HG03571 (cell line): ENCODE measurements at regions not wholly inside any gene's neighbourhood (a gene's known extent, or its start where the extent isn't known, plus 50 kb on each side); places are given as distances from the start of the nearest gene placed in this dataset.

Experiments used
- ATAC-seq: cut with Tn5 transposase; IDR thresholded peaks from one replicate; pipeline ENCODE4 v1.9.1; 2021; ENCODE audit not compliant: unreplicated experiment

DNA sequence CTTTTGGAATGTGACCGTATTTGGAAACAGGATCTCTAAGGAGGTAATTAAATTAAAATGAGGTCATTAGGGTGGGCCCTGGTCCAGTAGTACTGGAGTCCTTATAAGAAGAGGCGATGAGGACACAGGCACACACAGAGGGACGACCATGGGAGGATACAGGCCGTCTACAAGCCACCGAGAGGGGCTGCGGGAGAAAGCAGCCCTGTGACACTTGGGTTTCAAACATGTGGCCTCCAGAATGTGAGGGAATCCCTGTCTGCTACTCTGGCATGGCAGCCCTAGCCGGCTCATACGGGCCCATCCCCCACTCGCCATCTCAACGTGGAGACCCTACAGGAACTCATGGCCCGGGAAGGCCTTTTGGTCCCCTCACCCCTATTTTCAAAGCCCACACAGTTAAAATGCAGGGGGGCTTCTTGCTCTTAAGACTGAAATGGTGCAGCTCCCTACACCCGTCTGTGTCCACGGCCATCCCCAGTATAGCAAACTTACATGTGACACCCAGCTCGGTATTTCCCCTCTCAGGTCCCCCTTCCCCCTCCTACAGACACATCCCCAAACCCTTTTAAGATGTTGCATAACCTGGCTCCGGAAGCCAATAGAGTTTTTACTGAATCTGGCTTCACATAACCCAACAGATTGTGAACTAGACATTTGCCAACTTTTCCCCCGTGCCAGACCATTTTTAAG, 124.1 kb upstream of the TBL1X start:
- no peak for ATAC-seq

DNA sequence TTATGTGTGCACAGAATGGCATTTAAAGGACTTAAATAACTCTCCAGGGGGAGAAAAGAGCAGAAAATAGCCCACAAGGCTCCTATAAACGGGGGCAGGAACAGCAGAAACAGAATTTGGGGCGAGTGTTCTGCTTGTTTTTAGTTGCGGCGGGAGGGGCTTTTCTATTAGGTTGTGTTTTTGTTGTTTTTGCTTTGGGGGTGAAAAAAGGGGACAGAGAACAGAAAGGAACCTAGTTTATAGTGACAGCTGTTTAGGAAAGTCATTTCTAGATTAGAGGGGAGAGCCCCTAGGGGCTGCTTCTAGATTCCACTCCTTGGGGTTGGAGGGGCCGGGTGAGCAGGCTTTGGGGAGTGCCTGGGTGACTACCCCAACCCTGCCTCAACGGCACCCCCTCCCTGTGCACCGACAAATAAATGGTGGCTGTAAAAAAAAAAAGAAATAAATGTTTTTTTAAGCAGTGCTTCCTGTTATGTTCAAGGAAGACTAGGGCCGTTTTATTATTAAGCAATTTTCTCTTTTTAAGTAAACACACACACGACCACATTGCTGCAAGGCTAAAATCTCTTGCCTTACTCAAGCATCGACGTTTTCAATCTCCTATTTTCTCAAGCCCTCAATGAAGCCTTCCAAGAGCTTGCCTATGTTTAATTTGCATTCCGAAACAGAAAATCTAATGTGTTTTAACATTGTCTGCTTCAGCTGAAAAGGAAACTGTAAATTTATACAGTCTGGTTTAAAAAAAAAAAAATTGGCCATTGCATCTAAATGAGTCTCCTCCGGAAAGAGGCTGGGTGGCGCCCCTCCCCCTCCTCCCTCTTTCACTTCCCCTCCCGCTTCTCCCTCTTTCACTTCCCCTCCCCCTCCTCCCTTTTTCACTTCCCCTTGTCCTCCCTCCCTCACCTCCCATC, 123.3 kb upstream of the TBL1X start:
- ATAC-seq = peak; percentile 81

DNA sequence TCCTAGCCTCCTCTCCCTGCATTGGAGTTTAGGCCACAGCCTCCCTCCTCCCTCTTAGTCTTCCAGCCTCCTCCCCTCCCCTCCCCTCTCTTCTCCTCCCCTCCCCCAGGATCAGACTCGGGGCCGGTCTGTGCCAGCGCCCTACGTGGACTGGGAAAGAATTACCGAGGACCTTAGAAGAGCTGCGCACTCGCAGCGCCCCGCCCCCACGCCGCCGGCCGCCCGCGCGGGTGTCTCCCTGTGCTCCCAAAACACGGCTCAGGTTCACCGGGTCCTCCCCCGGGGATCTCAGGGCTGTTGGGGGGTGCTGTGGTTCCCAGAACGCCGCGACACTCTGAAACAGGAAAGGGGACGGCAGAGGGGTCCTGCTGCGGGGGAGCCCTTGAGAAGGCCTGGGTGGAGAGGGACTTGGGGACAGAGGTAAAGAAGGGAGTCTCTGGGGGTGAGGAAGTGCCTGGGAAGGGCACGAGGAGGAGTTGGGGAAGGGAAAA, 122.3 kb upstream of the TBL1X start:
- ATAC-seq = no peak

DNA sequence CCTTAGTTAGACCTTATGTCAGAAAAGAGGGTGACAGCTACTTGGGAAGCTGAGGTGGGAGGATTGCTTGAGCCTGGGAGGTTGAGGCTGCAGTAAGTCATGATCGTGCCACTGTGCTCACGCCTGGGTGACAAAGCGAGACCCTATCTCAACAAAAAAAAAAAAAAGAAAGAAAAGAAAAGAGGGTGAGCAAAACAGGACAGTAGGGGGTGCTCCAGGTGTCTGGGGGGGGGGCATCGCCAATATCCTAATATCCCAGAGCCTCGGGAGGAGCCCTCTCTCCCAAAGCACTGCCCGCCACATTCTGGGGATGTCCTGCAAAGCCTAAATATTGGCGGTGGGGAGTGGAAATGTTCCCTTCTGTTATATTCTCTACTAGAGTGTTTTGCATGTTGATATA, 120.9 kb upstream of the TBL1X start:
- ATAC-seq = no peak

DNA sequence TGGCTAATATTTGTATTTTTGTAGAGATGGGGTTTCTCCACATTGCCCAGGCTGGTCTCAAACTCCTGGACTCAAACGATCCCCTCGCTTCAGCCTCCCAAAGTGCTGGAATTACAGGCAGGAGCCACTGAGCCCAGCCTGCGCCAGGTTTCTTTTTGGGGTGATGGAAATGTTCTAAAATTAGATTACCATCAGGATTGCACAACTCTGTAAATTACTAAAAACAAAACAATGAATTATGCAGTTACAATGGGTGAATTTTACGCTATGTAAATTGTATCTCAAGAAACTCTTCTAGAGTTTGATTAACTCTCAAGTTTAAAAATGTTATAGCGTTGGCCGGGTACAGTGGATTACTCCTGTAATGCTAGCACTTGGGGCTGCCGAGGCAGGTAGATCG, 118.9 kb upstream of the TBL1X start:
- ATAC-seq = no peak

DNA sequence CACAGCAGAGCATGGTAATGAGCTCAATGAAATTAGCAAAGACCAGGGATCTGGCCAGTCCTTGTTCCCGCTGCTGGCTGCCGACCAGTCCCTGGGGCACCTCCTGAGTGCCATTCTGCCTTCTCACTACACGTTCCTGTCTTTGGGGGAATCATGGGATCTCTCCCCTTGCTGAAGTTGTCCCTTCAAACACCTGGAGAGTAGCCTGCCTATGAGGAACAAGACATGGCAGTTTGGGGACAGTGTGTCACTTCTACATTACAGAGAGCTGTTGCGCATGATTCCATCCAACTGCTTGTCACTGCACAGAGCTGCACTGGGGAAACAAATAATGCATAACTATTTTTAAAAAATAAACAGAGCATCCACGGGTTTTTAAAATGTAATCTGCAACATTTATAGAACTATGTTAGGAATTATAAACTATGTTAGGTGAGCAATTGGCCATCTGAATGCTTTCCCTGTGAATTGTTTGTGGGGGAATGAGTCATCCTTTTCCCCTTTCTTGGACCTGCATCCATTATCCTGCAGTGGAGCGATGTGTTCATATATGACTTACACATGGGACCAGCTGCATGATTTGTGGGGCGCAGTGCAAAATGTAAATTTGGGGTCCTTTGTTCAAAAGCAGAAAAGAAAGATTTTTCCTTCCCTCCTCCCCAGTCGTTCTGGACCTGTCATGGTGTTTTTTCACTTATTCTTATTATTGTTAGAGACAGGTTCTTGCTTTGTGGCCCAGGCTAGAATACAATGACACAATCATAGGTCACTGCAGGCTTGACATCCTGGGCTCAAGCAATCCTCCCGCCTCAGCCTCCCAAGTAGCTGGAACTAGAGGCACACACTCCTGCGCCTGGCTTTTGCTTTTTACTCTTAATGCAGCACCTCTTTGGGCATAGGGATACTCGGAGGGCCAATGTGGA, 115.0 kb upstream of the TBL1X start:
- ATAC-seq = no peak

DNA sequence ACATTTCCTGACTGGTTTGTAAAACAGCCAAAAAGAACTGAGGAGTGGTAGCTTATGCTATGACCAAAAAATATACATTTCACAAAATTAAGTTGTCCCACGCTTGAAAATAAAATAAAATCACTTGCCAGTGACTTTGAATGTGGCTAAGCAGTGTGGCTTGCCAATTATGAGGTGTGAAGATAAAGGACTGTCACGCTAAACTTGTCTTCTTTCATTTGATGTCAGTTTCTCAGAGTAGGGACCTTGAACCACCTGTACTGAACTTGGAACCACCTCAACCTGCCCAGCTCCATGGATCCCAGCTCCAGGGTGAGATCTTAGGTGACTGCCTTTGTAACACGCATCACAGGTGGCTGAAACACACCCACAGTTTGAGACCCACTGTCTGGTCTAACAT, 113.7 kb upstream of the TBL1X start:
- ATAC-seq = no peak

DNA sequence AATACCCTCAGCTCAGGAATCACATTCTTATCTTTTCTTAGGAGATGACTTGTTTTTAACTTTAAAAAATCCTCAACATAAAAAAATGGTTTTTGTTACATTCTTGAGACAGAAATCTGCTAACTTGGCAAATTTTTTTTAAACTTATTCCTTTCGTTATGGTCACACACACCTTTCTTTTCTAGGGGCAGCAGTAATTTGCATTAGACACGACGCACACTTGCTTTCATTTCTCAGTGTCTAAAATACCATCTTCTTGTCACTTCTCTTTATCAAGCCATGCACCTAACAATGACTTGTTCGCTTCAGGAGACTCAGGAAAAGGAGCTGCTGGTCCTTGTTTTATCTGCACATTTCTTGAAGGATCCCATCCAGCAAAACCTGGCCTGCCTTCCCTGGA, 112.6 kb upstream of the TBL1X start:
- ATAC-seq = peak; percentile 57

DNA sequence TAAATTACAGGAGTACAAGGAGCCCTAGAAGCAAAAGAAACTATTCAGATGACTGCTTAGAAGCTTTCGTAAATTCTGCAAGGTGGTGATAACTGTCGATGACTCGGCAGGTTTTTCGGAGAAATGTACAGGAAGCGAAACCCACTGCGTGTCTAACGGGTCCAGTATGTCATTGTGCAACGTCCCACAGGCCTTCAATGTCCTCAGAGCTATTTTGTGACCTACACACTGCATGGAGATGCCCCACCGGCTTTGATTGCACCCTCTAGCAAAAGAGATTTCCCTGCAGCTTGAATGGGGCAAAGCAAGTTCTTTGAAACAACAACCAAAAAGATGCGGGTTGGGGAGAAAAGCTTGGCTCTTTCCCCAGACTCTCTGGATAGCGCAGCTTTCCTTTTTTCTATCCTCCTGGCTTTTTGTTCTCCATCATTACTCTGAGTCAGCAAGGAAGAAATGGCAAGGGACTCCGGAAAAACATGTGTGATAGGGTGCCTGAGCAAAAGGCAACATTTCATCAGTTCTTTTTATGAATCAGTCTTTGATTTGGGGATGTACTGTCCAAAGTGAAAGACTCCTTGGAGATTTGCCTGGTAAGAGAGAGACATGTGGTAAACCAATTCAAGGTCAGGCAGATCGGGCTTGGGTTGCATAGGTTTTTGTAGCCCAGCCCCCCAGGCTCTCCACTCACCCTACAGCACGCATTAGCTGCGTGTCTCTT, 112.0 kb upstream of the TBL1X start:
- peak; percentile 80 for ATAC-seq

DNA sequence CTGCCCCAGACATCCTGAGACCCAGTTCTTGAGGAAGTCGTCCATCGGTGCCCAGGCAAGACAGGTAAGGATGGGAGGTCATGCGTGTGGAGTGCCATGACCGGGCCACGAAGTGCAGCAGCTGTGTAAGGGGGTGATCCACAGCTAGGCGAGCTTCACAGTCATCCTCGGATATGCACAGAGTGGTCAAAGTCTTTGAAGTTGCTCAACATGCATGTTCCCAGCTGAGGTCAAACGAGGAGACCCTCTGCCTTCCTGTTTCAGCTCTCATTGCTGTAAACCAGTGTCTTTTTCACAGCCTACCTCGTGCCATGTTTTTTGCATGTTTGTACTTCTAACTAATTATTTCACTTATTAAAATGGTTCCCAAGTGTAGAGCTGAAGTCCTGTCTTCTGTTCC, 109.9 kb upstream of the TBL1X start:
- no peak for ATAC-seq

DNA sequence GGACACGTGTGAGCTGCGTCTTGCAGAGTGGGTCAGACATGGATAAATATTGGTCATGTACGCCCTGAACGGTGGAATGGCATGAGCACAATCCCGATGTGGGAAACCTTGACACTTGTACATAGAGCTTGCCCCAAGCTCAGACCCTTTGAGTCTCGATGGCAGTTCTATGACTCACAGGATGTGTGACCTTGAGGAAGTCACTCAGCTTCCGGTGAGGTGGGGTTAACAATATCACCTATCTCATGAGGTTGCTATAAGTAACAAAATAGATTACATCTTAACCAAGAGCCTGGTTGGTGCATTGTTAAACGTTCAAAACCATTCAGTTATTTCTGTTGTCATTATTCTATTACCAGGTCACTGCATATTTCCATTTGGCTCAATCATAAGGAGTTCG, 109.1 kb upstream of the TBL1X start:
- ATAC-seq = no peak

DNA sequence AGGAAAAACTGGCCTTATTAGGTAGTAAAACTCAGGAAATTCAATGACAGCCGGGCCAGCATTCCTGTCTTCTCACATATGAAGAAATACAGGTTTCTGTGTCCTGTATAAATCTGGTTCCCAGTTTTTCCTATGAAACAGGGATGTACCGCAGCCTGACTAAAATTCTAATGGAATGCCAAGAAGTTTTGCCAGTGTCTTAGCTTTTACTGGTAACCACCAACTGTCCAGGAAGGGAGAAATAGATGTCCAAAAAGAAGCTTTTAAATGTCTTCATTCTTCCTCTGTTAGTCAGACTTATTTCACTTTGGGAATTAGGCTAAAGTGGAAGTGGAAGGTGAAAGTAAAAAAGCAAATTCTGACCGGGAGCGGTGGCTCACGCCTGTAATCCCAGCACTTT, 108.0 kb upstream of the TBL1X start:
- no peak for ATAC-seq

DNA sequence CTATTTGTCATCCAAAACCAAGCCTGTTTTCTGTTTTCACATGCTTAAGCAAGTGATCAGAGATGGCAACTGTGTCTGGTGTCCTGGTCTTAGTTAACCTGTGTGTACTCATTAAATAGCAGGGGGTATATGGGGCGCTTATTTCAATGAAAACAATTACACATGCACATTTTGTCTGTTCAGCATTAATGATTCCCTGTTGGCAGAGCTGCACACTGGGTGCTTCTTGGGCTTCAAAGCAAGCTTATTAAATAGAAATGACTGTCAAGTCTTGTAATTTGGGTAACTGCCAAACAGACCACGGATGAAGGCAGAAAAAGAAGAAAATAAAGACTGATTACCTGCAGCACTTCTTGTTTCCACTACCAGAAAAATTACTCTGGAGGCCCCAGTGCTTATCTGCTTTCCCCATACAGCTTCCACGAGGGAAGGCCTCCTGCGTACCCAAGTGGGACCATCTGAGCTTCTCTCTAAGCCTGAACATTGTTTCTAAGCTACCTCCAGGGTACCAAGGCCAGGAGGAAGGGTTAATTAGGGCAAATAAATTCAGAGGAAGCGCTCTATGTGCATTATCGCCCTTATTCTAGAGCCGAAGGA, 107.2 kb upstream of the TBL1X start:
- no peak for ATAC-seq

DNA sequence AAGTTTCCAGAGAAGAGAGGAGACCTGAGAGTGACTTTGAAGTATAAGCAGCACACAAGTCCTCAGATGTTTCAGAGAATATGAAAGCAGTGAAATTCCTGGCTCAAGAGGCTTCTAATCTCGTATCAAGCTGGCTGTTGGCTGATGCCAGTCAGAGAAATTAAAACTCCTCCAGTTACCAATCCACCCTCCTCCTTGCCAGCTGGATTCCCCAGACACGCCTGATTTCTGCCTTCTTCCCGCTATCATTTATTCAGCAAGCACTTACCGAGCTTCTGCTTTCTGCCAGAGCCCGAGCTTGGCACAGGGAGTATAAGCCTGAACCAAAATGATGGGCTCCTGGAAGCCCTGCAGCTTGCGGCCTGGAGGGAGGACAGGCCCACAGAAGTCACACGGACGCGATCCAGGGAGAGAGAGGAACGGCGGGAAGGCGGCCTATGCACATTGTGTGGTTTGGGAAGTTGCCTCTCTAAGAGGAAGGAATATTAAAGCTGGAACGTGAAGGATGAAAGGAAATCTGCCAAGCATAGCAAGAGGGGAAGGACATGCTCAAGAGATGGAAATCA, 102.4 kb upstream of the TBL1X start:
- ATAC-seq = no peak

DNA sequence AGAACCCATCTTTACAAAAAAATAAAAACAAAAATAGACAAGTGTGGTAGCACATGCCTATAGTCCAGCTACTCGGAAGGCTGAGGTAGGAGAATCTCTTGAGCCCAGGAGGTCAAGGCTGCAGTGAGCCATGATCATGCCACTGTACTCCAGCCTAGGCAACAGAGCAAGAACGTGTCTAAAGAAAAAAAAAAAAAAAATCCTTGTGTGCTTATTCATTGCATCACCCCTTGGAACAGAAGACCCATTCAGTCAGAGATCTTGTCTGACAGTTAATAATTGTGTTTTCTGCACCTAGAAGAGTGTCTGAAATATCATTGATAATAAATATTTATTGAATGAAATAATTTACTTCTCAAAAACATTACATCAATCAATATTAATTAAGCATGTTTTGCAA, 97.4 kb upstream of the TBL1X start:
- ATAC-seq = no peak

DNA sequence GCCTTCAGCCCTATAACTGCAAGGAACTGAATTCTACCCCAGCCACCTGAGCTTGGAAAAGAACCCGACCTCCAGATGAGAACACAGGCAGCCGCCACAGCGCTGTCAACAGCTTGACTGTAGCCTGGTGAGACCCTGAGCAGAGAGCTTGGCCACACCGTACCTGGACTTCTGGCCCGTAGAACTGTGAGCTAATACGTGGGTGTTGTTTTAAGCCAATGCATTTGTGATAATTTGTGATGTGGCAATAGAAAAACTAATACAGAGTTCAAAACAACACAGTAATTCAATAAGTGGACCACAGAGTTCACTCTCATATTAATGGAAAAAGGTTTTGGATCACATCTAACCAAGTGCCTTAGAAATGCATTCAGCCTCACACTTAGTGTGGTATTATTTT, 96.6 kb upstream of the TBL1X start:
- no peak for ATAC-seq

DNA sequence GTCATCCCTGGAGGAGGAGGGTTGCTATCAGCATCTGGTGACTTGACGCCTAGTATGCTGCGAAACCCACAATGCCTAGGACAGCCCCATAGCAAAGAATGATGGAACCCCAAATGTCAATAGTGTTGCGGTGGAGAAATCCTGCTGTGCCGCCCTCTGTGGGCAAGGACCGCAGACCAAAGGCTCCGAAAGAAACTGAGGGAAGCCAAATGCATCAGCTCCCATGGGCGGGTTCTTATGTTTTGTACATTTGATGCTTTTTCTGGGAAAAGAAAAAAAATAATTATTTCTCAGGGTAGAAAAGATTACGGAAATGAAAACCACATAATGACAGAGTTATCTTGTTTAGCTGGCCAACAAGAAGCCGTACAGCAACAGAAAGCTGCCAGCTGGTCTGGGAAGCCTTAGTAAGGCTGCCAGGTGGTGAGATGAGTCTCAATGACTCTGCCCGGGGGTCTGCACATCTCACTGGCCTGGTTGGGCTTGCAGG, 95.0 kb upstream of the TBL1X start:
- ATAC-seq = no peak

DNA sequence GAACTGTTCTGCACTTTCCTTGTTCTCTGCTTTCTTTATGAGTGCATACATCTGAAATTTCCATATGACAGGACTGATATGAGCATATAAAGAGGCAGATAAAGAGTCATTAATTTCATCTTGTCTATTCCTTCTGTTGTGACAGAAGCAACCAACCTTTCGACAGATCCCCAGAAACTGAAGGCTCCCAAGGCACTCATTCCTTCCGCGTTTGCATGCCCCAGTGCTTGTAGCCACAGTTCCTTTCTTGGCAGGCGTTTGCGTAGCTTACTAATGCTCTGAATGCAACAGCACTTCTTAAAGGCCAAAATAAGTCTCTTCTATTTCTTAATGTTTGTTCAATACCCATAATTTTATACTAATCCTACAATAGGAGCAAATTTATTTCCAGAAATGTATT, 94.0 kb upstream of the TBL1X start:
- ATAC-seq = no peak

DNA sequence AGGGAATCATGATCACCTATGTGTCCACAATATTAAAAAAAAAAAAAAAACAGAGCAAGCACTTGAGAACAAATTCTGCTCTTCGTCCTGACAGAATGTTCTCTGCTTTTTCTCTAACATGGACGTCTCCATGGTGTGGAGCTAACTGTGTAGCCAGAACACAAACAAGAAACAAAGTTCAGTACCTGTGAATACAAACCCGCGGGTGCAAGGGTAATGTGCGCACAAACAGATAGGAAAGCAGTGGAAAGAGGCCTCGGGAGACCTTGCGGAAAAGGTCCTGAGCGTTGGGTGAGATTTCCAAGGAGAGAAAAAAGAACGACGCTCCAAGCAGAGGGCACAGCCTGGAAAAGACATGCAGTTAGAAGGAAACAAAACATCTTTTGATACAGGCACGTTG, 92.0 kb upstream of the TBL1X start:
- ATAC-seq = no peak

DNA sequence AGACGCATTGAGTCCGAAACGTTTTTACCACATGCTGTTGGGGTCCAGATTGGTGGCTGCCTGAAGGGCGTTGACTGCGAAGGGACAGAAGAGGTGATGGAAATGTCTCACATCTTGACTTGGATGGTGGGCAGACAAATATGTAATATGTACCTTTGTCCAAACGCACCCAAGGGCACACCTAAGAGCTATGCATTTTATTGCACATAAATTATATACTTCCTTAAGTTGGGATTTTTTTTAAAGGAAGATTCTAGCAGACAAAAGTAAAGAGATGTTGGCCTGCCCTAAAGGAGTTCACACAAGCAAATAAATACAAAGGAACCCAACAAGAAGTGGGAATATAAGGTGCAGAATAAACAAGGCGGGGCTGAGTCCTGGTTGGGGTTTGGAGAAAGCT, 91.1 kb upstream of the TBL1X start:
- no peak for ATAC-seq
